MG63 (cell line): ENCODE measurements at regions not wholly inside any gene's neighbourhood (a gene's known extent, or its start where the extent isn't known, plus 50 kb on each side); places are given as distances from the start of the nearest gene placed in this dataset.

Experiments
- DNase-seq: peaks from one replicate; pipeline ENCODE4 v3.0.0-alpha.2; 2020
- H3K27me3 ChIP-seq: fragments of 250-450 bp; sonication (Bioruptor Pico); 2 replicates; pipeline ENCODE4 v1.5.1; 2020; ENCODE audit warnings: mild to moderate bottlenecking, moderate library complexity
- H3K36me3 ChIP-seq: fragments of 250-450 bp; sonication (Bioruptor Pico); 2 replicates; pipeline ENCODE4 v1.5.1; 2020; ENCODE audit warnings: mild to moderate bottlenecking, moderate library complexity
- H3K4me3 ChIP-seq: fragments of 250-450 bp; sonication (Bioruptor Pico); 2 replicates; pipeline ENCODE4 v1.5.1; 2020; ENCODE audit warnings: mild to moderate bottlenecking, moderate library complexity
- H3K9me3 ChIP-seq: fragments of 250-450 bp; sonication (Bioruptor Pico); 2 replicates; pipeline ENCODE4 v1.5.1; 2020; ENCODE audit warnings: mild to moderate bottlenecking, moderate library complexity

DNA sequence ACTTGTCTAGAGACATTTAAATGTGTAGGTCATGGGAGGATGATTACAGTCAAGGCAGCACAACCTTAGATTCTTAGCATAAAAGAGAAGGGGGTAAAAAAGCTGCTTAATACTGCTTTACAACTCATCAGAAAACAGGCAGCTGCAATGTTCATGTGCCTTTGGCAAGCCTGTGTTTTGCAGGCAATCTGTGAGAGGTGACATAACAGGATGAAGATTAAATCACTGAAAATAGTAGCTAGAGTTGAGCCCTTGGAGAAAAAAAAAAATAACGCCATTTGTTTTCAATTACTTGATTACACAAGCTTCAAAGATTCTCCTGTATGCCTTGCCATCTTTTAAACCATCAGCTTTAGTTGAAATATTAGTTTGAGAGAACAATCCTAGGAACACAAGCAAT lies 847.6 kb upstream of the LCORL start:
- no peaks in the 10 kb centered on the region for H3K36me3 ChIP-seq
- no peak overlapping the region for H3K4me3 ChIP-seq
- DNase-seq, result no peak
- no peaks in the 10 kb centered on the region for H3K27me3 ChIP-seq
- no peaks in the 10 kb centered on the region for H3K9me3 ChIP-seq

DNA sequence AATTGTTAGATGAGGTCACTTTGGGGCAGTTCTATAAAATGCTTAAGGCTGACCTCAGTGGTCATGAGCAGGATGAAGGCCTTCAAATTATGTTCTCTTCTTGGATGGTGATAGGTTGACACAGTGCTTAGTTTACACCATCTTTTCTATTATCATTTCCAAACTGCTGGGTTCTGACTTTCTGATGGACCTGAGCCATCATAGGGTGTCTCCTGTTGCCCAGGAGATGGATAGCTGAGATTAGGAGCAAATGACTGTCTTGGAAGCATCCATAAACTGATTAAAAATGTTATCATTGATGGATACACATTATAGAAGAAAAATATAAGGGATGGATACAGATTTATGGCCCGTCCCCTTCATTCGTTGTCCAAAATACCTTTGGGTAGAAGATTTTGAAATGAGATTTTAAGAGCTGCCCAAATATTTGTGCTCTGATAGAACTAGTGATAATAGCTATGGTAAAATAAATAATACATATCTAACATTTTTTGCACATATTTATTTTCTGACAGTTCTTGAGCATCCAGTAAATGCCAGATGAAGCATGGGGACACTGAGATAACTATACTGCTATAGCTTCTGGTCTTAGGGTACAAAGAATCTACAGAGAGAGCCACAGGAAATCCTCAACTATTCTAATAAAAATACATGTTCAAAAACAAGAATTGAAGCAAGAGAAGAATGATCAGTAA lies 839.4 kb upstream of the LCORL start:
- no peaks in the 10 kb centered on the region for H3K9me3 ChIP-seq
- no peak for DNase-seq
- no peaks in the 10 kb centered on the region for H3K36me3 ChIP-seq
- H3K27me3 ChIP-seq, result no peaks in the 10 kb centered on the region
- H3K4me3 ChIP-seq, result no peak overlapping the region

GRCh38 chr4:18859468-18859867 lies 837.9 kb upstream of the LCORL start:
- DNase-seq, result no peak
- Histone ChIP-seq H3K36me3 (no peaks in the 10 kb centered on the region), H3K27me3 (no peaks in the 10 kb centered on the region), H3K4me3 (no peak overlapping the region), H3K9me3 (no peaks in the 10 kb centered on the region)

DNA sequence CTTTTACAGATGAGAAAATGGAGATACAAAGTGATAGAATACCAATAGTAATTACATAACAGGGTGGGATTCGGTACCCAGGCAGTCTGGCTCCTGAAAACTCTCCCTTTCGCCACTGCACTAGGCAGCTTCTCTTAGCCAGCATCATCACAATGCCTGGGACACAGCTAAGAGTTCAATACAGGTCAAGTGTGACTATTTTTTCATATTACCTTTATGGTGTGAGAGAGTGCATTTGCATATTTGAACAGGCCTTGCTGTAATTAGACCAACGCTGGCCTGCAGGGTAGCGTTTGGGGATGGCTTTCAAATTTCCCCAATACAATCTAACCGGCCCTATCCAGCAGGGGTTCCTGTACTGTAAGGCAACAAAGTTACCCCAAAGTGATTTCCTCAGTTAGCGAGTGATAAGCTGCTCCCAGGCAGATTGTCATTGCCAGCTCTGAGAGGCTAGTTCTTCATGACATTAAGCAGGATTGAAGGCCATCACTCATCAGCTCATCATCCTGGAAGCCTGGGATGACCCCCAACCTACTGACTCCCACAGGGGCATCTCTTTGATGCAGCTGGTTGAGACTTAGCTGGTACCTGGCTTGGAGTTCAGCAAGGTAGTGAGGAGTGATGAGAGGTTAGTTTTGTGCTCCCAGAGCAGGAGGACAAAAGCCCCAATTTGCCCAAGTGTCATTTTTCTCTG lies 836.8 kb upstream of the LCORL start:
- Histone ChIP-seq H3K36me3 (no peaks in the 10 kb centered on the region), H3K27me3 (no peaks in the 10 kb centered on the region), H3K9me3 (no peaks in the 10 kb centered on the region), H3K4me3 (no peak overlapping the region)
- DNase-seq, result no peak

DNA sequence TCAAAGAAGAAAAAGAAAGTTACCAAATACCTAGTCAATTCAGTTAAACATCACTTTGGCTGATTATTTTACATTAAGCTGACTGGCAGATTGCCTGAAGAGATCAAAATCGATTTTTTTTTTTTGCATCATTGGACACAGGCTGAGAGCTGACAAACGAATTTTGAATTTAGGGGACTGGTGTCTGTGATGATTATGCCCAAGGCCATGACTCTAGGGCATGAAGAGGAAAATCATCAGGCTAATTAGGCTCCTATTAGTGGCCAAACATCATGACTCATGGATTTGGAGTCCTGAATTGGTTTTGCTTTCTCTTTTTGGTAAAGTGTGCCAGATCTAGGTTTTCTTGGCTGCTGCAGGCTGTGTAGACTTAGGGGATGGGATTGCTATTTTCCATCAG lies 829.3 kb upstream of the LCORL start:
- no peak for DNase-seq
- no peaks in the 10 kb centered on the region for H3K27me3 ChIP-seq
- no peak overlapping the region for H3K4me3 ChIP-seq
- H3K36me3 ChIP-seq, result no peaks in the 10 kb centered on the region
- H3K9me3 ChIP-seq, result no peaks in the 10 kb centered on the region

DNA sequence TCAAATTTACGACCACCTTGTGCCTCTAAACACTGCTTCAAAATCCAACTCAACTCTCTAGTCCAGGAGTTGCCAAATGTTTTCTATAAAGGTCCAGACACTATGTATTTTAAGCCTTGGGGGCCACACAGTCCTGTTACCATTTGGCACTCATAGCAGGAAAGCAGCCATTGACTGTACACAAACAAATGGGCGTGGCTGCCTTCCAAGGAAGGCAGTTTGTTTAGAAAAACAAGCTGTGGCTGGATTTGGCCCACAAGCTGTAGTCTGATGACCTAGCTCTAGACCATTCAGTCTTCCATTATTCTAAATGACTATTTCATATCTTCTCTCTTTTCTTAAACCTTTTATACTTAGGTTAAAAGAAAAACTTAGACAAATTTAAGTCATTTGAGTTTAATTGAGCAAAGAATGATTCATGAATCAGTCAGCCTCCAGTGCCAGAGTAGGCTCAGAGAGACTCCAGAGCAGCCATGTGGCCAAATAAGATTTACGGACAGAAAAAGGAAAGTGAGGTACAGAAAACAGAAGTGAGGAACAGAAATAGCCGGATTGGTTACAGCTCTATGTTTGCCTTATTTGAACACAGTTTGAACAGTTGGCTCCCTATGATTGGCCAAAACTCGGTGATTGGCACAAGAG lies 825.8 kb upstream of the LCORL start:
- H3K36me3 ChIP-seq, result no peaks in the 10 kb centered on the region
- H3K27me3 ChIP-seq, result no peaks in the 10 kb centered on the region
- DNase-seq, result peak; percentile 41
- no peak overlapping the region for H3K4me3 ChIP-seq
- H3K9me3 ChIP-seq, result no peaks in the 10 kb centered on the region

GRCh38 chr4:18846313-18846712 lies 824.8 kb upstream of the LCORL start:
- Histone ChIP-seq H3K27me3 (no peaks in the 10 kb centered on the region), H3K36me3 (no peaks in the 10 kb centered on the region), H3K9me3 (no peaks in the 10 kb centered on the region), H3K4me3 (no peak overlapping the region)
- no peak for DNase-seq

DNA sequence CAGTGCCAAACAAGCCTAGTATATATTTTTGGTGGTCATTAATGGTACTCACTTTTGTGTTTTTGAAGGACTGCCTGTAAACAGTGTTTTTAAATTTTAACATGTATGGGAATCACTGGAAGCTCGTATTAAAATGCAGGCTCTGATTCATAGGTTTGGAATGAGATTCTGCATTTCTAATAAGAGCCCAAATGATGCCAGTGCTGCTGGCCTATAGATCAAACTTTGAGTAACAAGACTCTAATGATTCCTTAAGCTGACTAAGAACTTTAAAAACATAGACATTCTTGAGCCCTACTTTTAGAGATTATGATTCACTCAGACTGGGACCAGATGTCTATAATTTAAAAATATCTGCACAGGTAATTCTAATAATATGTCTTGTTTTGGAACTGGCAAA lies 823.2 kb upstream of the LCORL start:
- no peak for DNase-seq
- no peaks in the 10 kb centered on the region for H3K36me3 ChIP-seq
- H3K27me3 ChIP-seq, result no peaks in the 10 kb centered on the region
- H3K4me3 ChIP-seq, result no peak overlapping the region
- H3K9me3 ChIP-seq, result no peaks in the 10 kb centered on the region

GRCh38 chr4:18842431-18842830 lies 820.9 kb upstream of the LCORL start:
- no peaks in the 10 kb centered on the region for H3K36me3 ChIP-seq
- DNase-seq, result no peak
- H3K9me3 ChIP-seq, result no peaks in the 10 kb centered on the region

DNA sequence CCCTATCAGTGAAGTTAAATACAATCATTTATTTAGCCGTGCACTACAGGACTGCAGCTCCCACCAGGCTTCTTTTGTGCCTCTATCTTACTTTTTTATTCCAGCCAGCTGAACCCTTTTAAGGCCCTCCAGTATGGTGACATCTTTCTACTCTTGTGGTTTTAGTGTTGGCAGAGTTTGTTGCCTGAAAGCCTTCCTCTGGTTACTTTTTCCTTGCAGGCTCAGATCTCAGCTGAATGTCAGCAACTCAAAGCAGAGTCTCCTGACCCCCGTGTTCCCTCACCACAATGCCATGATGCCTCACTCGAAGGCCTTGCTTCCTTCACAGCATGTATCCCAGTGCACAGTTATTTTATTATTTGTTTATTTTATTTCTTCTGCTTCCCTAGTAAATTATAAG lies 818.9 kb upstream of the LCORL start:
- H3K27me3 ChIP-seq, result no peaks in the 10 kb centered on the region
- H3K36me3 ChIP-seq, result no peaks in the 10 kb centered on the region
- H3K9me3 ChIP-seq, result no peaks in the 10 kb centered on the region
- H3K4me3 ChIP-seq, result no peak overlapping the region
- no peak for DNase-seq

More at GRCh38 chr4:18842431-18842830, 820.9 kb upstream of the LCORL start:
- Histone ChIP-seq H3K4me3 (no peak overlapping the region), H3K27me3 (no peaks in the 10 kb centered on the region)

DNA sequence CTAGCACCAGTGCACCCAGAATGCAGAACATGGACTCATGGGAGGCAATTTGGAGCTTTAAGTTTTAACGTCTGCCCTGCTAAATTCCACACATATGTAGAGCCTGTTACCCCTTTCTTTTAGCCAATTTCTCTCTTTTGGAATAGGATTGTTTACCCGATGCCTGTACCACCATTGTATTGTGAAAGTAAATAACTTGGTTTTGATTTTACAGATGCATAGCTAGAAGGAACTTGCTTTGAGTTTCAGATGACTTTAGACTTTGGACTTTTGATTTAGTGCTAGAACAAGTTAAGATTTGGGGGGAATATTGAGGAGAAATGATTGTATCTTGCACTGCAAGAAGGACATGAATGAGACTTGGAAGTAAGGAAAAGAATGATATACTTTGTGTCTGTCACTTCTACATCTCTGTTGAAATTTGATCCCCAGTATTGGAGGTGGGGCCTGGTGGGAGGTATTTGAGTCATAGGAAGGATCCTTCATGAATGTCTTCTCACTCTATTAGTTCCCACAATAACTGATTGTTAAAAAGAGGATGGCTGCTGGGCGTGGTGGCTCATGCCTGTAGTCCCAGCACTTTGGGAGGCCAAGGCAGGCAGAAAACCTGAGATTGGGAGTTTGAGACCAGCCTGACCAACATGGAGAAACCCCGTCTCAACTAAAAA lies 794.8 kb upstream of the LCORL start:
- H3K4me3 ChIP-seq, result no peak overlapping the region
- DNase-seq, result no peak
- H3K27me3 ChIP-seq, result no peaks in the 10 kb centered on the region
- no peaks in the 10 kb centered on the region for H3K9me3 ChIP-seq
- no peaks in the 10 kb centered on the region for H3K36me3 ChIP-seq

- H3K4me3 ChIP-seq, result no peak overlapping the region
- no peaks in the 10 kb centered on the region for H3K27me3 ChIP-seq
- no peak for DNase-seq
- no peaks in the 10 kb centered on the region for H3K9me3 ChIP-seq
- no peaks in the 10 kb centered on the region for H3K36me3 ChIP-seq
Observed at GRCh38 chr4:18815779-18816173, 794.2 kb upstream of the LCORL start.

DNA sequence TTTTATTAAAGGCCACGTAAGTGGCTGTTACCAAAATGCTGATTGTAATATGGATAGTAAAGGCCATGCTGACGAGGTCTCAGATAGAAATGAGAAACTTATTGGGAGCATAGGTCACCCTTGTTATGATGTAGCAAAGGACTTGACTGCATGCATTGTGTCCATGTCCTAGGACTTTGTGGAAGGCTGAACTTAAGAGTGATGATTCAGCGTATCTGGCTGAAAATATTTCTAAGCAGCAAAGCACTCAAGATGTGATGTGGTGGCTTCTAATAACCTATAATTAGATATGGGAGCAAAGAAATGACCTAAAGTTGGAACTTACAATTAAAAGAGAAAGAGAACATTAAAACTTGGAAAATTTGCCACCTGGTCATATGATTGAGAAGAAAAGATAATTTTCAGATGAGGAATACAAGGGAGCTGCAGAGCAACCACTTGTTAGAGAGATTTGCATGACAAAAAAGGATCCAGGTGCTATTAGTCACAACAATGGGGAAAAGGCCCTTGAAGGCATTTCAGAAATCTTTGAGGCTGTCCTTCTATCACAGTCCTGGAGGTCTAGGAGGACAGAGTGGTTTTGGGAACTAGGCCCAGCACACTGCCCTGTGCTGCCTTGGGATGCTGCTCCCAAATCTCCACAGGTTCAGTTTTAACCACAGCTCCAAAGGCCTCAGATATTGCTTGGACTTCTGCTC lies 793.7 kb upstream of the LCORL start:
- Histone ChIP-seq H3K9me3 (no peaks in the 10 kb centered on the region), H3K27me3 (no peaks in the 10 kb centered on the region), H3K36me3 (no peaks in the 10 kb centered on the region), H3K4me3 (no peak overlapping the region)
- DNase-seq, result no peak

GRCh38 chr4:18813771-18814170 lies 792.2 kb upstream of the LCORL start:
- DNase-seq, result no peak
- no peaks in the 10 kb centered on the region for H3K9me3 ChIP-seq
- no peaks in the 10 kb centered on the region for H3K27me3 ChIP-seq
- H3K4me3 ChIP-seq, result no peak overlapping the region
- H3K36me3 ChIP-seq, result no peaks in the 10 kb centered on the region

GRCh38 chr4:18813055-18813454 lies 791.5 kb upstream of the LCORL start:
- H3K4me3 ChIP-seq, result no peak overlapping the region
- no peaks in the 10 kb centered on the region for H3K36me3 ChIP-seq
- H3K9me3 ChIP-seq, result no peaks in the 10 kb centered on the region
- no peaks in the 10 kb centered on the region for H3K27me3 ChIP-seq
- no peak for DNase-seq

GRCh38 chr4:18803781-18804180 lies 782.2 kb upstream of the LCORL start:
- Histone ChIP-seq H3K36me3 (no peaks in the 10 kb centered on the region), H3K27me3 (no peaks in the 10 kb centered on the region), H3K9me3 (no peaks in the 10 kb centered on the region), H3K4me3 (no peak overlapping the region)
- DNase-seq, result no peak

GRCh38 chr4:18798123-18798522 lies 776.6 kb upstream of the LCORL start:
- H3K27me3 ChIP-seq, result no peaks in the 10 kb centered on the region
- no peaks in the 10 kb centered on the region for H3K9me3 ChIP-seq
- DNase-seq, result no peak
- H3K36me3 ChIP-seq, result no peaks in the 10 kb centered on the region
- H3K4me3 ChIP-seq, result no peak overlapping the region
